ENCODE measurements at regions not wholly inside any gene's neighbourhood (a gene's known extent, or its start where the extent isn't known, plus 50 kb on each side); places are given as distances from the start of the nearest gene placed in this dataset.

- H3K4me3 ChIP-seq (ENCODE audit: low read depth, low read length), result no peak overlapping the region
- no peak for TF ChIP-seq CTCF (IDR thresholded peaks at IDR 0.05; ENCODE audit: borderline replicate concordance, insufficient read depth, low read depth, low read length)
Observed at GRCh38 chr1:81605023-81605422, 195.7 kb upstream of the ADGRL2 start.

GRCh38 chr1:81600878-81601622, 199.7 kb upstream of the ADGRL2 start:
- H3K4me3 ChIP-seq (ENCODE audit: low read depth, low read length), result no peak overlapping the region
- TF ChIP-seq CTCF (IDR thresholded peaks at IDR 0.05; ENCODE audit: borderline replicate concordance, insufficient read depth, low read depth, low read length), result no peak

- TF ChIP-seq CTCF (IDR thresholded peaks at IDR 0.05; ENCODE audit: borderline replicate concordance, insufficient read depth, low read depth, low read length), result no peak
- H3K4me3 ChIP-seq (ENCODE audit: low read depth, low read length), result no peak overlapping the region
Observed at GRCh38 chr1:81600363-81600762, 200.4 kb upstream of the ADGRL2 start.

GRCh38 chr1:81598623-81599022, 202.1 kb upstream of the ADGRL2 start:
- no peak for TF ChIP-seq CTCF (IDR thresholded peaks at IDR 0.05; ENCODE audit: borderline replicate concordance, insufficient read depth, low read depth, low read length)
- no peak overlapping the region for H3K4me3 ChIP-seq (ENCODE audit: low read depth, low read length)

GRCh38 chr1:81597720-81598426, 202.9 kb upstream of the ADGRL2 start:
- H3K4me3 ChIP-seq (ENCODE audit: low read depth, low read length), result no peak overlapping the region
- no peak for TF ChIP-seq CTCF (IDR thresholded peaks at IDR 0.05; ENCODE audit: borderline replicate concordance, insufficient read depth, low read depth, low read length)

- no peak for TF ChIP-seq CTCF (IDR thresholded peaks at IDR 0.05; ENCODE audit: borderline replicate concordance, insufficient read depth, low read depth, low read length)
Observed at GRCh38 chr1:81596341-81596740, 204.4 kb upstream of the ADGRL2 start.

GRCh38 chr1:81594206-81594605, 206.5 kb upstream of the ADGRL2 start:
- no peak overlapping the region for H3K4me3 ChIP-seq (ENCODE audit: low read depth, low read length)
- TF ChIP-seq CTCF (IDR thresholded peaks at IDR 0.05; ENCODE audit: borderline replicate concordance, insufficient read depth, low read depth, low read length), result no peak

More at GRCh38 chr1:81596341-81596740, 204.4 kb upstream of the ADGRL2 start:
- H3K4me3 ChIP-seq (ENCODE audit: low read depth, low read length), result no peak overlapping the region

All from GM12875 (cell line).